ENCODE measurements at regions not wholly inside any gene's neighbourhood (a gene's known extent, or its start where the extent isn't known, plus 50 kb on each side); places are given as distances from the start of the nearest gene placed in this dataset.

- Histone ChIP-seq H3K4me1 (ENCODE audit: control insufficient read depth in 1 of 2, insufficient read depth in 2 of 2, low read length in 2 of 2) (no peaks in the 10 kb centered on the region), H3K36me3 (ENCODE audit: control insufficient read depth in 1 of 2, insufficient read depth in 2 of 2, low read length in 2 of 2) (no peaks in the 10 kb centered on the region), H3K4me3 (replicated peaks in 1 of 2; ENCODE audit: low read depth in 1 of 2, low read length in 2 of 2) (no peak overlapping the region), H3K9me2 (ENCODE audit: insufficient read depth) (no peaks in the 10 kb centered on the region), H4K20me1 (ENCODE audit: insufficient read depth) (no peaks in the 10 kb centered on the region), H3K9ac (ENCODE audit: low read length) (no peak overlapping the region), H3K4me2 (ENCODE audit: low read length) (no peak overlapping the region), H3K27ac (ENCODE audit: low read depth, low read length) (no peak overlapping the region), H2AFZ (ENCODE audit: low read depth, low read length, poor library complexity, severe bottlenecking) (no peak overlapping the region), H3K9me3 (ENCODE audit: control insufficient read depth in 1 of 2, insufficient read depth in 1 of 2, low read depth in 1 of 2, low read length in 2 of 2) (no peaks in the 10 kb centered on the region), H3K27me3 (ENCODE audit: insufficient read depth, low read length) (peaks cover 35% of the 10 kb centered on the region; the same call in 1 of the 2 replicates), H3K79me2 (ENCODE audit: insufficient read depth, low read length) (no peaks in the 10 kb centered on the region)
- POLR2A ChIA-PET: no interaction called here
- RAD21 ChIA-PET (ENCODE audit: low non-redundant PET in 1 of 2, low total read pairs in 2 of 2, uncharacterized antibody in 2 of 2, unreplicated experiment in 2 of 2): no interaction called here
- CTCF ChIA-PET: no interaction called here
- intact Hi-C loops (cut with micrococcal nuclease): no loop called here
- no peak for ATAC-seq
- TF ChIP-seq ATF3 (IDR thresholded peaks at IDR 0.05) (no peak), CEBPB (IDR thresholded peaks at IDR 0.05; ENCODE audit: low read depth) (no peak), ZFX (IDR thresholded peaks at IDR 0.05) (no peak), SIN3A (IDR thresholded peaks at IDR 0.05; ENCODE audit: low read depth) (no peak), POLR2A (IDR thresholded peaks at IDR 0.05; ENCODE audit: borderline replicate concordance, extremely low read depth, insufficient read depth, insufficient read length) (no peak), MAX (IDR thresholded peaks at IDR 0.05) (no peak), REST (IDR thresholded peaks at IDR 0.05; ENCODE audit: low read depth) (no peak), TCF7L2 (IDR thresholded peaks at IDR 0.05; ENCODE audit: borderline replicate concordance, extremely low read depth, insufficient read depth, insufficient read length) (no peak), SP1 (IDR thresholded peaks at IDR 0.05; ENCODE audit: low read depth) (no peak), CBX3 (IDR thresholded peaks at IDR 0.05; ENCODE audit: low read depth) (no peak), FOSL1 (IDR thresholded peaks at IDR 0.05; ENCODE audit: low read depth) (no peak), EZH2 (IDR thresholded peaks at IDR 0.05) (no peak), ELF1 (IDR thresholded peaks at IDR 0.05; ENCODE audit: borderline replicate concordance, low read depth) (no peak), POLR2AphosphoS5 (IDR thresholded peaks at IDR 0.05; ENCODE audit: low read depth, low read length) (no peak)
- no TSS peak for BruUV-seq (replicated peaks)
- no peak for DNase-seq (ENCODE audit: low read depth, low spot score)
These were observed 301.4 kb downstream of the ZNF326 start for GRCh38 chr1:90296327-90296726.
